AG20443 (cell line): ENCODE measurements at regions not wholly inside any gene's neighbourhood (a gene's known extent, or its start where the extent isn't known, plus 50 kb on each side); places are given as distances from the start of the nearest gene placed in this dataset.
A peak's percentile ranks its signal among the peaks of the same experiment; 100 is the strongest.
"Not testable (repeated sequence)": the region's sequence is repeated elsewhere in the genome, so short reads cannot be mapped to it uniquely, and the experiment has no call there.

Source experiments
- DNase-seq: peaks from one replicate; pipeline ENCODE4 v3.0.0; 2012; ENCODE audit warnings: low spot score, mixed read lengths

GRCh38 chr2:31736695-31737454 is 156.1 kb upstream of the SRD5A2 start:
- DNase-seq = no peak

DNA sequence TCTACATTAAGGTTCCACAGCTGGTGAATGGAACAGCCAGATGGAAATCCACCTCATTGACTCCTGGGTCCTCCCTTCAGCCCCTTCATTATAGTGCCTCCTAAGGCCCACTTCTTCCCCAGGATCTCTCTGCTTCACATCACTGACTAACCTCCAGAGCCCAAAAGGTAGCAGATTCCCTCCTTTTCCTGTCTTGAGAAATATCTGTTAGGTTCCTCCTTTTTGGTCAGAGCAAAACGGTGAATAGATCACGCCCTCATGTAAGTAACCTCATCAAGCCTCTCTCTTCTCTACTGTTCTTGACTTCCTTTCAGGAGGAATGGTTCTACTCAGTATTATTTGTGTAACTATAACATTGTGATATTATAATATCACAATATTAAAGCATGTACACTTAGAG is 155.0 kb upstream of the SRD5A2 start:
- no peak for DNase-seq

DNA sequence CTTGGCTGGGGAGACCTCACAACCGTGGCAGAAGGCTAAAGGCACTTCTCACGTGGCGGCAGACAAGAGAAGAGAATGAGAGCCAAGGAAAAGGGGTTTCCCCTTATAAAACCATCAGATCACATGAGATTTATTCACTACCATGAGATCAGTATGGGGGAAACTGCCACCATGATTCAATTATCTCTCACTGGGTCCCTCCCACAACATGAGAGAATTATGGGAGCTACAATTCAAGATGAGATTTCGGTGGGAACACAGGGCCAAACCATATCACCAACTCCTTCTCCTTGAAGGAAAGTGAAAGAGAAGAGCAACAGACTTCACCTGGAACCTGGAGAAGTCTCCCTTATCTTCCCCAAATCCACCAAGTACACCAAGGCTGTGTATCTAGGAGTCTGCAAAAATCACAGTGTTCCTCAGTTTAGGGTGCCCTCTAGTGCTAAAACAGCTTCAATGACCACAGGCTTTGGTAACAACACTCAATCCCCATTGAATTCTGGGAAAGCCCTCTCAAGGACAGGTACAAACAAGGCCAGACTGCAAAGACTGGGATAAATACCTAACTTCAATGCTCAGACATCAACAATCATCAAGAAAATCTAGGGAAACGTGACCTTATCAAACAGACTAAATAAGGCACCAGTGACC is 148.8 kb upstream of the SRD5A2 start:
- peak; percentile 59 for DNase-seq

DNA sequence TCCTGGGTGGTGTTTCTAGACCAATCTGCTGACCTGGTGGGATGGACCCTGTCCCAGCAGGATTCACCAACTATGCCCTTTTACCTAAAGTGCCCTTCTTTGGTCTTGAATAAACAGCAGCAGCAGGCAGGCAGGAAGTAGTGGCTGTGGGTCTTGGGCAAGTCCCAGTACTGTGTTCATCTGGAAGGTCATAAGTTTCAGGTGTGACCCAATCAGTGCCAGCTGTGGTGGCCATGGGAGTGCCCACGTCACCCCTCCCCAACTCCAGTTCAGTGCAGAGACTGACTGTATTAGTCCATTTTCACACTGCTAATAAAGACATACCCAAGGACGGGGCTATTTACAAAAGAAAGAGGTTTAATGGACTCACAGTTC is 148.3 kb upstream of the SRD5A2 start:
- no peak for DNase-seq

- DNase-seq = no peak
These were observed 147.8 kb upstream of the SRD5A2 start for GRCh38 chr2:31728406-31729064.

DNA sequence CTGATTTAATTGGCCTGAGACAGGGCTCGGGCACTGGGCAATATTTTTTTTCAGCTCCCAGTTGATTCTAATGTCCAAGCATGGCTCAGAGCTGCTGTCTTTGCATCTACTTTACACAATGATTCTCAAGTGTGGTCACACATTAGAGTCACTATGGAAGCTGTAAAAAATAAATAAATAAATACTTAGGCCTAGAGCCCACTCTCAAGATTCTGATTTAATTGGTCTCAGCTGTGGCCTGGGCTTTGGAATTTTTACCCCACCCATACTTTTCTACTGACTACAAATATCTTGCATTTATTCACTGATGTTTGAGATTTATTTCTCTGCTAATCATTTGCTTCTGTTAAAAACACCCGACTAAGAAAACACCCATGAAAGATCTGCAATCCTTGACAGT is 145.7 kb upstream of the SRD5A2 start:
- DNase-seq = no peak

- no peak for DNase-seq
These were observed 144.7 kb upstream of the SRD5A2 start for GRCh38 chr2:31725444-31725843.

DNA sequence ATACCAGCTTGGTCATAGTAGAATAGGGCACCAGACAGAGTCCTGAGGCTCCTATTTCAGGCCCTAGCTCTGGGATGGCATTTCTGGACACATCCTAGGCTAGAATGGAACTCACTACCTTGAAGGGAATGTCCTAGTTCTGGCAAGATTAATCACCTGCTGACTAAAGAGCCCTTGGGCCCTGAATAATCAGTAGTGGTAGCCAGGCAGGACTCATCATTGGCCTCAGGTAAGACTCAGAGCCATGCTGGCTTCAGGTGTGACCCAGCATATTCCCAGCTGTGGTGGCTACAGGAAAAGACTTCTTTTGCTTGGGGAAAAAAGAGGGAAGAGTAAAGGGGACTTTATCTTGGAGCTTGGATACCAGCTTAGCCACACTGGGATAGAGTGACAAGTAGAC is 131.0 kb upstream of the SRD5A2 start:
- no peak for DNase-seq

DNA sequence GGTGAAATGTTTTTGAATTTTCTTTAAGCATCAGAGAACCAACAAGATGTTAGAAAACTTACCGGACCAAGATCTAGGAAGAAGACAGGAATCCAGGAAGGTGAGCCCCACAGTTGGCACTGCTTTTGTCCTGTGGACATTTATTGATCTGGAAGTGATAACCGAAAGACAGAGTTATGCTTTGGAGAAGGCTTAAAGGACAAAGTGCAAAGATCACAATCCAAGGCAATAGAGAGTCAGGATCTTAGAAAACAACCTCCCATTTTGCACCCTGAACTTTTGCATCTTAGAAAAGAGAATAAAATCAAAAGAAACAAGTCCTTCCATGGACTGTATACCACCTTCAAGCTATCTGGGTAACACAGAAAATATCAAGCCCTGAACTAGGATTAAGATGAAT is 129.4 kb upstream of the SRD5A2 start:
- DNase-seq = no peak

DNA sequence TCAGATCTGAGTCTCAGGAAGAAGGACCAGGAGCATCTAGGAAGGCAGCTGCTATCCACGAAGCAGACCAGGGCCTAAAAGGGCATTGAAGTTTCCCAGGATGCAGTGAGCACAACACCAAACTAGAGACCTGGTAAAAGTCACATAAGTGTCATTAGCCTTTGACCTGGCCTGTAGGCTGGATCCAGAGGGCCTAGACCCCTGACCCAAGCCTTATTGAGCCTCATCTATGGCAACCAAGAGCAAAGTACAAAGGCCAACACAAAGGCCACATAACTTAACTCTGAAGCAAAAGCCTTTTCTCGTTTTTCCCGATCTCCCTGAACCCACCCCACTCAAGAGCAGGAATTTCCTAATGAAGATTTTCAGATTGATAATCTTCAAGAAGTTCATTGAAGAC is 127.3 kb upstream of the SRD5A2 start:
- DNase-seq = no peak

- no peak for DNase-seq
These were observed 123.9 kb upstream of the SRD5A2 start for GRCh38 chr2:31704561-31705212.

DNA sequence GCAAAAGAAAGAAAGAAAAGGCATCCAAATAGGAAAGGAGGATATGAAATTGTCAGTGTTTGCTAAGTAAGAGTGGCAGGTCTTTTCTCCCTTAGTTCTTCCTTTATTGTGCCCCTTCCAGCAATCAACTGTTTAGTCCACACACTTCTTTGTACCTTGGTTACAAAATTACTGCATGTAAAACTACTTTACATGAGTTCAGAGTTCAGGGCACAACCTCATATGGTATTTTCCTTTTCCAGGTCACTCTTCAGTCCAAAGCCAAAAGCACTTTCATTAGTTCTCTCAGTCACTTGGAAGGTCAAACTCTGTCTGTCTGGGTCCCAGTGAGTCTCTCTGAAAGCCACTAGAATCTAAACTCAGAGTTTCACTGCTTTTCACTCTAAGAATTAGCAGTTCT is 122.5 kb upstream of the SRD5A2 start:
- DNase-seq = no peak

- no peak for DNase-seq
These were observed 118.0 kb upstream of the SRD5A2 start for GRCh38 chr2:31698722-31699121.

GRCh38 chr2:31696068-31696467 is 115.3 kb upstream of the SRD5A2 start:
- DNase-seq = no peak

DNA sequence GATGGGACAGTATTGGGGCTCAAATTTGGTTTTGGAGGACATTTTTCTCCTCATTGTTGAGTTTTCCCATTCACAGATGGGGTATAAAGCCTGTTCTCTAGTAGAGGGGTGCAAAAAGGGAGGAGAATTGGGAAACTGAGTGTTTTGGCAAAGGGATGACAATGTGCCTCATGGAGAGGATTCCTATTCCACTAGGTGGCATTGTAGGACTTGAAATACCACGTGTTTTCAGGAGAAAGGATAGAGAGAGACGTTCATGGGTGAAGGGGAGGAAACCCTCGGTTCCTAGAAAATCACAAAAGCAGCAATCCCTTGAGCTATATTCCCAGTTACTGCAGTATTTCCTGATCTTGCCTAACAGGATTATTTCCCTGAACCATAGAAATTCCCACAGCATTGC is 113.7 kb upstream of the SRD5A2 start:
- no peak for DNase-seq

- DNase-seq = no peak
These were observed 113.1 kb upstream of the SRD5A2 start for GRCh38 chr2:31693882-31694281.

DNA sequence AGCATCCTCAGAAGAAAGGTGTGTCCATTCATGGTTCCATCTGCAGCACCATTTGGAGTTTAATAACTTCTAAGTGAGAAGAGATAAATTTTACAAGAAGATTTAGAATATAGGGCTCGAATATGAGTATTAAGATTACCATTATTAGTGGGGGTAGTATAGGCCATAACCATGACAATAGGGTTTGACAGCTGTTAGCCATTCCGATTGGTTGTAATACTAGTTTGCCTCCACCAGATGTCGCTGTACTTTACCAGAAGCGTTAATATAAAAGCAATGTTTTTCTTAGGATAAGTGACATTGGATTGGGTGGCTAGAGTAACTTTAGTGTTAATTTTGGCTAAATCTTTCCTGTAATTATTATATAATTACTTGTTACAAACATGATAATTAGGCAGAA is 107.5 kb upstream of the SRD5A2 start:
- DNase-seq = no peak

DNA sequence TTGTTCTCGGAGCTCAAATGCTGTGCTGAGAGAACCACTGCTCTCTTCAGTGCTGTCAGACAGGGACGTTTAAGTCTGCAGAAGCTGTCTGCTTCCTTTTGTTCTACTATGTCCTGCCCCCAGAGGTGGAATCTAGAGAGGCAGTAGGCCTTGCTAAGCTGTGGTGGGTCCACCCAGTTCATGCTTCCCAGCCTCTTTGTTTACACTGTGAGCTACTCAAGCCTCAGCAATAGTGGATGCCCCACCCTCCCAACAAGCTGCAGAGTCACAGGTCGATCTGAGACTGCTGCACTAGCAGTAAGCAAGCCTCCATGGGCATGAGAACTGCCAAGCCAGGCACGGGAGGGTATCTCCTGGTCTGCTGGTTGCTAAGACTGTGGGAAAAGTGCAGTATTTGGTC is 102.8 kb upstream of the SRD5A2 start:
- DNase-seq = not testable (repeated sequence)

- DNase-seq = no peak
These were observed 94.8 kb upstream of the SRD5A2 start for GRCh38 chr2:31675485-31675901.

- DNase-seq = no peak
These were observed 93.7 kb upstream of the SRD5A2 start for GRCh38 chr2:31674446-31674845.

- DNase-seq = no peak
These were observed 86.1 kb upstream of the SRD5A2 start for GRCh38 chr2:31666878-31667277.

DNA sequence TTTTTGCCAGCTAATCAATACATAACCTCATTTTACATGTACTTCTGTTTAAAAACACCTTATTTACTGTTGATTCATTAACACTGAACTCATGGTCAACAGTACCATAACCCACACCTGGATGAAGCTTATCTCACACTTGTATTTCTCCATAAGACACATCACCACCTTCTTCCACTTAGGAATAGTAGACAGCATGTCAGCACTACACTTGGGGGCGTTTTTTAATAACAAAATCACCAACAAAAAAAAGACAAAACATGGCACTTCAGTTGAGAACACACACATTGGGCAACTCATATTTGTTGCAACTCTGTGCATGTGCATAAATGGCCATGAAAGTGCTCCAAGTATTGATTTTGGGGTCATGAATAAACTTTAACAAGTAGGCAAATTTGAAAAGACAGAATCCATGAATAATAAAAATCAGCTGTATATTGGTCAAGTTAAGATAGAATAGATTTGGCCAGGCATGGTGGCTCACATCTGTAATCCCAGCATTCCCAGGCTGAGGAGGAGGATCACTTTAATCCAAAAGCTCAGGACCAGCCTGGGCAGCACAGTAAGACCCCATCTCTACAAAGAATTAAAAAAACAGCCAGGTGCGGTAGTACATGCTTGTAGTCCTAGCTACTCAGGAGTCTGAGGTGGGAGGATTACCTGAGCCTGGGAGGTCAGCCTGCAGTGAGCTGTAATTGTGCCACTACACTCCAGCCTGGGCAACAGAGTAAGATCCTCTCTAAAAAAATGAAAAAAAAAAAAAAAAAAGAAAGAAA is 84.4 kb upstream of the SRD5A2 start:
- DNase-seq = no peak
